ENCODE measurements at regions not wholly inside any gene's neighbourhood (a gene's known extent, or its start where the extent isn't known, plus 50 kb on each side); places are given as distances from the start of the nearest gene placed in this dataset.
A peak's percentile ranks its signal among the peaks of the same experiment; 100 is the strongest.

- no peak overlapping the region for H3K18ac ChIP-seq (ENCODE audit: low read length)
- H3K27ac ChIP-seq (replicated peaks; ENCODE audit: low read length), result no peak overlapping the region
- no peak for DNase-seq (ENCODE audit: low spot score)
- no peak overlapping the region for H2BK5ac ChIP-seq (ENCODE audit: low read length)
- no peak overlapping the region for H3K4me3 ChIP-seq (ENCODE audit: low read length in 2 of 2)
- no peak overlapping the region for H4K91ac ChIP-seq (ENCODE audit: low read depth, low read length, poor library complexity)
- H2BK15ac ChIP-seq (ENCODE audit: low read length), result peak overlapping the region; percentile 1
- peaks cover 14 to 31% of the 10 kb centered on the region in 2 donors for H3K4me1 ChIP-seq (ENCODE audit: control insufficient read depth in 2 of 2, insufficient read depth in 1 of 2, low read depth in 1 of 2, low read length in 2 of 2)
- no peak overlapping the region for H3K9ac ChIP-seq (ENCODE audit: low read depth, low read length, poor library complexity)
- H3K36me3 ChIP-seq (replicated peaks in 1 of 2; ENCODE audit: control insufficient read depth in 2 of 2, insufficient read depth in 2 of 2, low read length in 2 of 2), result no peaks in the 10 kb centered on the region
- no peak overlapping the region for H3K4me2 ChIP-seq (ENCODE audit: insufficient read depth, low read length, poor library complexity, severe bottlenecking)
- H2AK5ac ChIP-seq (ENCODE audit: low read depth, low read length), result no peak overlapping the region
- no peak overlapping the region for H2AFZ ChIP-seq (ENCODE audit: low read length)
- H3K9me3 ChIP-seq (replicated peaks in 1 of 2; ENCODE audit: control insufficient read depth in 2 of 2, insufficient read depth in 1 of 2, low read depth in 1 of 2, low read length in 2 of 2), result peaks cover 3 to 10% of the 10 kb centered on the region in 2 donors
- no peak overlapping the region for H3K23ac ChIP-seq (ENCODE audit: low read depth, low read length, poor library complexity)
- H3K14ac ChIP-seq (ENCODE audit: low read length), result no peak overlapping the region
- no peak overlapping the region for H2BK120ac ChIP-seq (ENCODE audit: low read depth, low read length)
- no peaks in the 10 kb centered on the region for H3K27me3 ChIP-seq (ENCODE audit: control insufficient read depth in 3 of 3, insufficient read depth in 3 of 3, low read depth in 1 of 3, low read length in 3 of 3)
- no peak overlapping the region for H3K4ac ChIP-seq (ENCODE audit: low read length)
- no peaks in the 10 kb centered on the region for H3K79me1 ChIP-seq (ENCODE audit: low read depth, low read length)
- no peak overlapping the region for H4K8ac ChIP-seq (ENCODE audit: low read depth, low read length)
- WGBS, 2 donors (ENCODE audit: extremely low coverage in 2 of 2, insufficient read length in 2 of 2, insufficient replicate concordance in 1 of 2), result no CpG with 5 or more reads among the region's 4 CpGs
- H2BK12ac ChIP-seq (ENCODE audit: low read length), result no peak overlapping the region
These were observed 127.9 kb downstream of the ZFP36L2 start for GRCh38 chr2:43098539-43098938.

DNA sequence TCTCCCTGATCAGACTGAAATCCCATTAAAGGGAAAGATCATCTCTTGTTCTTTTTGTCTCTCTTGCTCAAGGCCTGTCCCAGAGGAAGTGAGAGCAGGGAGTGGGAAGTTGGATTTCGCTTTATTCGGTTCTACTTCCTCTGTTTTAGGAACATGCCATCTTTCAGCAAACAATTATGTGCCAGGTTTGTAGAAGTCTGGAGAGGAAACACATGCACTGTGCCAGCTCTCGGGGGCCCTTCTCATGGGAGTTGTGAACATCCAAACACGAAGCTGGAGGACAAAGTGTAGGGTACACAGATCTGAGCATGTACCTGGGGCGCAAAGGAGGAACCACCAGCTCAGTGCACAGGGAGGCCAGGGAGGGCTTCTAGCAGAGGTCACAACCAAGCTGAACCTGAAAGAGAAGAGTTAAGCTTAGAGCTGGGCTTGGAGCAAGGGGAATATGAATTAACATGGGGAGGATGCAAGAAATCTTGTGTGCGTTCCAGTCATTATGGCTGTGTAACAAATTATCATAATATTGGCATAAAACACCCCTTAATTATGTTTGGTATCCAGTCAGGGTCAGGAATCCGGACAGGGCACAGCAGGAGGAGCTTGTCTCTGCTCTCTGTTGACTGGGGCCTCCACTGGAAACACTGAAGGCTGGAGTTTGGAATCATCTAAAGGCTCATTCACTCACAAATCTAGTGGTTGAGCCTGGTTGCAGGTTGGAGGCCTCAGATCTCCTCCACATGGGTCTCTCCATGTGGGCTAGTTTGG is 128.6 kb downstream of the ZFP36L2 start:
- H2BK120ac ChIP-seq (ENCODE audit: low read depth, low read length), result no peak overlapping the region
- H2AFZ ChIP-seq (ENCODE audit: low read length), result peak overlapping the region; percentile 64
- no peak overlapping the region for H3K9ac ChIP-seq (ENCODE audit: low read depth, low read length, poor library complexity)
- H3K79me1 ChIP-seq (ENCODE audit: low read depth, low read length), result no peaks in the 10 kb centered on the region
- H3K4ac ChIP-seq (ENCODE audit: low read length), result no peak overlapping the region
- no CpG with 5 or more reads among the region's 7 CpGs for WGBS, 2 donors (ENCODE audit: extremely low coverage in 2 of 2, insufficient read length in 2 of 2, insufficient replicate concordance in 1 of 2)
- H3K4me1 ChIP-seq (ENCODE audit: control insufficient read depth in 2 of 2, insufficient read depth in 1 of 2, low read depth in 1 of 2, low read length in 2 of 2), result peaks cover 14 to 28% of the 10 kb centered on the region in 2 donors
- no peak overlapping the region for H4K8ac ChIP-seq (ENCODE audit: low read depth, low read length)
- no peaks in the 10 kb centered on the region for H3K36me3 ChIP-seq (replicated peaks in 1 of 2; ENCODE audit: control insufficient read depth in 2 of 2, insufficient read depth in 2 of 2, low read length in 2 of 2)
- no peak overlapping the region for H2BK5ac ChIP-seq (ENCODE audit: low read length)
- H3K18ac ChIP-seq (ENCODE audit: low read length), result peak overlapping the region; percentile 20
- H4K91ac ChIP-seq (ENCODE audit: low read depth, low read length, poor library complexity), result no peak overlapping the region
- DNase-seq (ENCODE audit: low spot score), result no peak
- H2AK5ac ChIP-seq (ENCODE audit: low read depth, low read length), result peak overlapping the region; percentile 44
- peaks cover 3 to 10% of the 10 kb centered on the region in 2 donors for H3K9me3 ChIP-seq (replicated peaks in 1 of 2; ENCODE audit: control insufficient read depth in 2 of 2, insufficient read depth in 1 of 2, low read depth in 1 of 2, low read length in 2 of 2)
- H3K4me2 ChIP-seq (ENCODE audit: insufficient read depth, low read length, poor library complexity, severe bottlenecking), result no peak overlapping the region
- H2BK15ac ChIP-seq (ENCODE audit: low read length), result peak overlapping the region; percentile 78
- H3K27ac ChIP-seq (replicated peaks; ENCODE audit: low read length), result no peak overlapping the region
- H3K27me3 ChIP-seq (ENCODE audit: control insufficient read depth in 3 of 3, insufficient read depth in 3 of 3, low read depth in 1 of 3, low read length in 3 of 3), result no peaks in the 10 kb centered on the region
- no peak overlapping the region for H3K14ac ChIP-seq (ENCODE audit: low read length)
- H3K4me3 ChIP-seq (ENCODE audit: low read length in 2 of 2), result no peak overlapping the region
- H2BK12ac ChIP-seq (ENCODE audit: low read length), result peak overlapping the region; percentile 24
- no peak overlapping the region for H3K23ac ChIP-seq (ENCODE audit: low read depth, low read length, poor library complexity)

DNA sequence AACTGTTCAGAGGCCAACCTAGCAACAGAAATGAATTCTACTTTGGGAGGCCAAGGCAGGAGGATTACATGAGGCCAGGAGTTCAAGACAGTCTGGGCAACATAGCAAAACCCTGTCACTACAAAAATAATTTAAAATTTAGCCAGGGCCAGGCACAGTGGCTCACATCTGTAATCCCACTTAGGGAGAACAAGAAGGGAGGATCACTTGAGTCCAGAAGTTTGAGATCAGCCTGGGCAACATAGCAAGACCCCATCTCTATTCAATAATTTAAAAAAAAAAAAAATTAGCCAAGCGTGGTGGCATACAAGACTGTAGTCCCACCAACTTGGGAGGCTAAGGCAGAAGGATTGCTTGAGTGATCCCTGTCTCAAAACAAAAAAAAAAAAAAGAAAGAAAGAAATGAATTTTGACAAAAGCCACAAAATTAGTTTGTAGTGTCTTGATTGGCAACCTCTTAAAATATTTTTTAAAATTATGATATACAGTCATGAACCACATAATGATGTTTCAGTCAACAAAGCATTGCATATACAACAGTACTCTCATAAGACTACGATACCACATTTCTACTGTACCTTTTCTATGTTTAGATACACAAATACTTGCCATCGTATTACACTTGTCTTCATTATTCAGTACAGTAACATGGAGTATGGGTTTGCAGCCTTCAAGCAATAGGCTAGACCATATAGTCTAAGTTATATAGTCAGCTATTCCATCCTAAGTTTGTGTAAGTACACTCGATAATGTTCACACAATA is 130.7 kb downstream of the ZFP36L2 start:
- no peak overlapping the region for H3K4me3 ChIP-seq (ENCODE audit: low read length in 2 of 2)
- no peak overlapping the region for H3K14ac ChIP-seq (ENCODE audit: low read length)
- H3K79me1 ChIP-seq (ENCODE audit: low read depth, low read length), result no peaks in the 10 kb centered on the region
- H4K8ac ChIP-seq (ENCODE audit: low read depth, low read length), result no peak overlapping the region
- H3K9me3 ChIP-seq (replicated peaks in 1 of 2; ENCODE audit: control insufficient read depth in 2 of 2, insufficient read depth in 1 of 2, low read depth in 1 of 2, low read length in 2 of 2), result peaks cover 3 to 10% of the 10 kb centered on the region in 2 donors
- WGBS, 2 donors (ENCODE audit: extremely low coverage in 2 of 2, insufficient read length in 2 of 2, insufficient replicate concordance in 1 of 2), result no CpG with 5 or more reads among the region's 4 CpGs
- no peak overlapping the region for H2BK15ac ChIP-seq (ENCODE audit: low read length)
- no peak overlapping the region for H3K4me2 ChIP-seq (ENCODE audit: insufficient read depth, low read length, poor library complexity, severe bottlenecking)
- H4K91ac ChIP-seq (ENCODE audit: low read depth, low read length, poor library complexity), result no peak overlapping the region
- no peak overlapping the region for H3K23ac ChIP-seq (ENCODE audit: low read depth, low read length, poor library complexity)
- H2AFZ ChIP-seq (ENCODE audit: low read length), result no peak overlapping the region
- H2BK12ac ChIP-seq (ENCODE audit: low read length), result no peak overlapping the region
- no peak overlapping the region for H2BK120ac ChIP-seq (ENCODE audit: low read depth, low read length)
- no peak overlapping the region for H2AK5ac ChIP-seq (ENCODE audit: low read depth, low read length)
- H3K4me1 ChIP-seq (ENCODE audit: control insufficient read depth in 2 of 2, insufficient read depth in 1 of 2, low read depth in 1 of 2, low read length in 2 of 2), result peaks cover 0 to 9% of the 10 kb centered on the region in 2 donors
- no peak overlapping the region for H3K27ac ChIP-seq (replicated peaks; ENCODE audit: low read length)
- DNase-seq (ENCODE audit: low spot score), result no peak
- no peaks in the 10 kb centered on the region for H3K27me3 ChIP-seq (ENCODE audit: control insufficient read depth in 3 of 3, insufficient read depth in 3 of 3, low read depth in 1 of 3, low read length in 3 of 3)
- H2BK5ac ChIP-seq (ENCODE audit: low read length), result no peak overlapping the region
- no peaks in the 10 kb centered on the region for H3K36me3 ChIP-seq (replicated peaks in 1 of 2; ENCODE audit: control insufficient read depth in 2 of 2, insufficient read depth in 2 of 2, low read length in 2 of 2)
- H3K9ac ChIP-seq (ENCODE audit: low read depth, low read length, poor library complexity), result no peak overlapping the region
- no peak overlapping the region for H3K18ac ChIP-seq (ENCODE audit: low read length)
- H3K4ac ChIP-seq (ENCODE audit: low read length), result no peak overlapping the region

GRCh38 chr2:43092520-43093179 is 133.8 kb downstream of the ZFP36L2 start:
- Histone ChIP-seq H2AFZ (ENCODE audit: low read length) (no peak overlapping the region), H3K4me1 (ENCODE audit: control insufficient read depth in 2 of 2, insufficient read depth in 1 of 2, low read depth in 1 of 2, low read length in 2 of 2) (peaks cover 0 to 4% of the 10 kb centered on the region in 2 donors), H2BK12ac (ENCODE audit: low read length) (no peak overlapping the region), H2BK15ac (ENCODE audit: low read length) (no peak overlapping the region), H3K9me3 (replicated peaks in 1 of 2; ENCODE audit: control insufficient read depth in 2 of 2, insufficient read depth in 1 of 2, low read depth in 1 of 2, low read length in 2 of 2) (peaks cover 2 to 7% of the 10 kb centered on the region in 2 donors), H3K36me3 (replicated peaks in 1 of 2; ENCODE audit: control insufficient read depth in 2 of 2, insufficient read depth in 2 of 2, low read length in 2 of 2) (no peaks in the 10 kb centered on the region), H3K4me2 (ENCODE audit: insufficient read depth, low read length, poor library complexity, severe bottlenecking) (no peak overlapping the region), H2BK5ac (ENCODE audit: low read length) (no peak overlapping the region), H4K91ac (ENCODE audit: low read depth, low read length, poor library complexity) (no peak overlapping the region), H2BK120ac (ENCODE audit: low read depth, low read length) (no peak overlapping the region), H3K27ac (replicated peaks; ENCODE audit: low read length) (no peak overlapping the region), H3K79me1 (ENCODE audit: low read depth, low read length) (no peaks in the 10 kb centered on the region), H2AK5ac (ENCODE audit: low read depth, low read length) (no peak overlapping the region), H3K27me3 (ENCODE audit: control insufficient read depth in 3 of 3, insufficient read depth in 3 of 3, low read depth in 1 of 3, low read length in 3 of 3) (no peaks in the 10 kb centered on the region), H3K4ac (ENCODE audit: low read length) (no peak overlapping the region), H3K4me3 (ENCODE audit: low read length in 2 of 2) (no peak overlapping the region), H3K23ac (ENCODE audit: low read depth, low read length, poor library complexity) (no peak overlapping the region), H3K9ac (ENCODE audit: low read depth, low read length, poor library complexity) (no peak overlapping the region), H3K14ac (ENCODE audit: low read length) (no peak overlapping the region), H3K18ac (ENCODE audit: low read length) (no peak overlapping the region), H4K8ac (ENCODE audit: low read depth, low read length) (no peak overlapping the region)
- no CpG with 5 or more reads among the region's 2 CpGs for WGBS, 2 donors (ENCODE audit: extremely low coverage in 2 of 2, insufficient read length in 2 of 2, insufficient replicate concordance in 1 of 2)
- DNase-seq (ENCODE audit: low spot score), result no peak

Data from neuronal stem cell (in vitro differentiated cells).